ENCODE measurements at regions not wholly inside any gene's neighbourhood (a gene's known extent, or its start where the extent isn't known, plus 50 kb on each side); places are given as distances from the start of the nearest gene placed in this dataset.

DNA sequence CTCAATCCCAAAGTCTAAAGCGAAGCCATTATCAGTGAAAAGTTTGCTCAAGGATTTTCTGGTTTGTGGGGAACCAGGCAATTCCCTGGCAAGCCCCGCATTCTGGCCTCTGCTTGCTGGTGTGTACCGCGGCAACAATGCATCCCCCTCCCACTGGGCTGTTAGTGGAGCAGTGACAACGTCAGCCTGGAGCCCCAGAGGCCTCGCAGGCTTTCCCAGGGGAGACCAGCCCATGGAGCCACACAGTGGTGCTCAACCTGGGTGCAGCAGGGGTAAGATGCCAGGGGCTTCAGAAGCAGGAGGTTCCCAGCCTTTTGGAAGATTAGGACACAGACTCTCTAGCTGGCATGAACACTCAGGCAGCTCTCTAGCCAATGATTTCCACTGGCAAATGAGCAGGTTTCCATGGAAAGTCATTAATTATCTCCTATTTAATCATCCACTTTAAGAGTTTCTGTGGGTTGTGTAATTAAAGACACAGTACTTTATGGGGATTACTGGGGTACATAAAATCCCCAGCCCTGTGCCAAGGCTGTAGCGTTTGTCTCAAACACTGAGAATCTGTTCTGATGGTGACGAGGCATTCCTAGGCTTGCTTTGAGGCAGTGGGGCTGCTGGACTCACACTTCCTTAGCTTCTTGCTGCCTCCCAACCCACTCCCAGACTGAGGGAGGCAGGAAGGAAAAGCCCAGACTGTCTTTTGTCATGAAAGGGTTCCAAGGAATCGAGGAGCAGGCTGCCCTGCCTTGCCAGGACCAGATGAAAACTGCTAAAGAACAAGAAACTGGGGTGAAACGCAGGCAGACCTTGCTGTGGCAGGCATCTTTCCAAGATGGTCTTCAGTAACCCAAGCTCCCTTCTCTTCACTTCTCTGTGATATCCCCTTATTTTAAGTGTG is 411.9 kb upstream of the SHH start:
- no peak for TF ChIP-seq POLR2A (IDR thresholded peaks at IDR 0.05)
- TF ChIP-seq, protein P1, sequence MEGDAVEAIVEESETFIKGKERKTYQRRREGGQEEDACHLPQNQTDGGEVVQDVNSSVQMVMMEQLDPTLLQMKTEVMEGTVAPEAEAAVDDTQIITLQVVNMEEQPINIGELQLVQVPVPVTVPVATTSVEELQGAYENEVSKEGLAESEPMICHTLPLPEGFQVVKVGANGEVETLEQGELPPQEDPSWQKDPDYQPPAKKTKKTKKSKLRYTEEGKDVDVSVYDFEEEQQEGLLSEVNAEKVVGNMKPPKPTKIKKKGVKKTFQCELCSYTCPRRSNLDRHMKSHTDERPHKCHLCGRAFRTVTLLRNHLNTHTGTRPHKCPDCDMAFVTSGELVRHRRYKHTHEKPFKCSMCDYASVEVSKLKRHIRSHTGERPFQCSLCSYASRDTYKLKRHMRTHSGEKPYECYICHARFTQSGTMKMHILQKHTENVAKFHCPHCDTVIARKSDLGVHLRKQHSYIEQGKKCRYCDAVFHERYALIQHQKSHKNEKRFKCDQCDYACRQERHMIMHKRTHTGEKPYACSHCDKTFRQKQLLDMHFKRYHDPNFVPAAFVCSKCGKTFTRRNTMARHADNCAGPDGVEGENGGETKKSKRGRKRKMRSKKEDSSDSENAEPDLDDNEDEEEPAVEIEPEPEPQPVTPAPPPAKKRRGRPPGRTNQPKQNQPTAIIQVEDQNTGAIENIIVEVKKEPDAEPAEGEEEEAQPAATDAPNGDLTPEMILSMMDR (IDR thresholded peaks at IDR 0.05 in 8 of 11, conservative IDR thresholded peaks at IDR 0.05 in 3 of 11) = no peak
- no peak for TF ChIP-seq POLR2AphosphoS5 (IDR thresholded peaks at IDR 0.05)
